ENCODE measurements at regions not wholly inside any gene's neighbourhood (a gene's known extent, or its start where the extent isn't known, plus 50 kb on each side); places are given as distances from the start of the nearest gene placed in this dataset.
A peak's percentile ranks its signal among the peaks of the same experiment; 100 is the strongest.

DNA sequence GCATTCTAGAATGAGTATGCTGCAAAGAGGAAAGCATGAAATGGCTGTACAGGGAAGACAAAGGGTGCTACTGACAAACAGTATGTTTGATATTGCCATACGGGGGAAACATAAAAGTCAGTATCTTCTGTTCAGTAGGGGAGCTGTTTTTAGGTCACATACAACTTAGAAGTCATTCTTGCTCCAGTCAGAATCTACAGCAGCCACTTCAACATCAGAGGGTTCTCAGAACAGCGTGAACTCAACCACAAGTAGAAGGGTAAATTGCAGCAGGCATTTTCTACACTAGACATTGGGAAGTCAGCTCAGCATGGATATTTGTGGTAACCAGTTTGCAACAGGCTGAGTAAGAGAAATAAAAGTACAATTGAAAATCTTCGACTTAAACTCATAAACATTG lies 1241.8 kb upstream of the GOT2 start:
- no peaks in the 10 kb centered on the region for H3K27me3 ChIP-seq (ENCODE audit: insufficient read depth)
- no peak overlapping the region for H3K27ac Mint-ChIP-seq
- no peak overlapping the region for H3K27ac ChIP-seq (ENCODE audit: low read depth)
- H3F3A ChIP-seq (replicated peaks; ENCODE audit: low read depth): no peaks in the 10 kb centered on the region
- peaks cover 10% of the 10 kb centered on the region for H3K9me3 Mint-ChIP-seq
- no peaks in the 10 kb centered on the region for H3K9me2 ChIP-seq (ENCODE audit: insufficient read depth)
- DNase-seq (ENCODE audit: low spot score) (no peak), ATAC-seq (no peak)
- no peaks in the 10 kb centered on the region for H3K4me1 ChIP-seq (ENCODE audit: insufficient read depth)
- no peaks in the 10 kb centered on the region for H3K27me3 Mint-ChIP-seq (ENCODE audit: insufficient read depth, low read depth, poor library complexity)
- H3K4me2 ChIP-seq: no peak overlapping the region
- H3K79me2 ChIP-seq (replicated peaks; ENCODE audit: insufficient read depth): no peaks in the 10 kb centered on the region
- no peak overlapping the region for H3K4me3 ChIP-seq
- H2AFZ ChIP-seq: 0 out of 2 replicates have a peak overlapping the region, but pooled peaks have one; percentile 32
- H3K36me3 Mint-ChIP-seq (ENCODE audit: low read depth): peaks cover 9% of the 10 kb centered on the region; the same call in 2 of the 3 replicates
- no peaks in the 10 kb centered on the region for H3K4me1 Mint-ChIP-seq
- no peaks in the 10 kb centered on the region for H3K36me3 ChIP-seq (ENCODE audit: insufficient read depth)
- TF ChIP-seq, protein P1, sequence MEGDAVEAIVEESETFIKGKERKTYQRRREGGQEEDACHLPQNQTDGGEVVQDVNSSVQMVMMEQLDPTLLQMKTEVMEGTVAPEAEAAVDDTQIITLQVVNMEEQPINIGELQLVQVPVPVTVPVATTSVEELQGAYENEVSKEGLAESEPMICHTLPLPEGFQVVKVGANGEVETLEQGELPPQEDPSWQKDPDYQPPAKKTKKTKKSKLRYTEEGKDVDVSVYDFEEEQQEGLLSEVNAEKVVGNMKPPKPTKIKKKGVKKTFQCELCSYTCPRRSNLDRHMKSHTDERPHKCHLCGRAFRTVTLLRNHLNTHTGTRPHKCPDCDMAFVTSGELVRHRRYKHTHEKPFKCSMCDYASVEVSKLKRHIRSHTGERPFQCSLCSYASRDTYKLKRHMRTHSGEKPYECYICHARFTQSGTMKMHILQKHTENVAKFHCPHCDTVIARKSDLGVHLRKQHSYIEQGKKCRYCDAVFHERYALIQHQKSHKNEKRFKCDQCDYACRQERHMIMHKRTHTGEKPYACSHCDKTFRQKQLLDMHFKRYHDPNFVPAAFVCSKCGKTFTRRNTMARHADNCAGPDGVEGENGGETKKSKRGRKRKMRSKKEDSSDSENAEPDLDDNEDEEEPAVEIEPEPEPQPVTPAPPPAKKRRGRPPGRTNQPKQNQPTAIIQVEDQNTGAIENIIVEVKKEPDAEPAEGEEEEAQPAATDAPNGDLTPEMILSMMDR (conservative IDR thresholded peaks at IDR 0.05; ENCODE audit: low read depth in 2 of 2): no peak
- TF ChIP-seq, protein P2, sequence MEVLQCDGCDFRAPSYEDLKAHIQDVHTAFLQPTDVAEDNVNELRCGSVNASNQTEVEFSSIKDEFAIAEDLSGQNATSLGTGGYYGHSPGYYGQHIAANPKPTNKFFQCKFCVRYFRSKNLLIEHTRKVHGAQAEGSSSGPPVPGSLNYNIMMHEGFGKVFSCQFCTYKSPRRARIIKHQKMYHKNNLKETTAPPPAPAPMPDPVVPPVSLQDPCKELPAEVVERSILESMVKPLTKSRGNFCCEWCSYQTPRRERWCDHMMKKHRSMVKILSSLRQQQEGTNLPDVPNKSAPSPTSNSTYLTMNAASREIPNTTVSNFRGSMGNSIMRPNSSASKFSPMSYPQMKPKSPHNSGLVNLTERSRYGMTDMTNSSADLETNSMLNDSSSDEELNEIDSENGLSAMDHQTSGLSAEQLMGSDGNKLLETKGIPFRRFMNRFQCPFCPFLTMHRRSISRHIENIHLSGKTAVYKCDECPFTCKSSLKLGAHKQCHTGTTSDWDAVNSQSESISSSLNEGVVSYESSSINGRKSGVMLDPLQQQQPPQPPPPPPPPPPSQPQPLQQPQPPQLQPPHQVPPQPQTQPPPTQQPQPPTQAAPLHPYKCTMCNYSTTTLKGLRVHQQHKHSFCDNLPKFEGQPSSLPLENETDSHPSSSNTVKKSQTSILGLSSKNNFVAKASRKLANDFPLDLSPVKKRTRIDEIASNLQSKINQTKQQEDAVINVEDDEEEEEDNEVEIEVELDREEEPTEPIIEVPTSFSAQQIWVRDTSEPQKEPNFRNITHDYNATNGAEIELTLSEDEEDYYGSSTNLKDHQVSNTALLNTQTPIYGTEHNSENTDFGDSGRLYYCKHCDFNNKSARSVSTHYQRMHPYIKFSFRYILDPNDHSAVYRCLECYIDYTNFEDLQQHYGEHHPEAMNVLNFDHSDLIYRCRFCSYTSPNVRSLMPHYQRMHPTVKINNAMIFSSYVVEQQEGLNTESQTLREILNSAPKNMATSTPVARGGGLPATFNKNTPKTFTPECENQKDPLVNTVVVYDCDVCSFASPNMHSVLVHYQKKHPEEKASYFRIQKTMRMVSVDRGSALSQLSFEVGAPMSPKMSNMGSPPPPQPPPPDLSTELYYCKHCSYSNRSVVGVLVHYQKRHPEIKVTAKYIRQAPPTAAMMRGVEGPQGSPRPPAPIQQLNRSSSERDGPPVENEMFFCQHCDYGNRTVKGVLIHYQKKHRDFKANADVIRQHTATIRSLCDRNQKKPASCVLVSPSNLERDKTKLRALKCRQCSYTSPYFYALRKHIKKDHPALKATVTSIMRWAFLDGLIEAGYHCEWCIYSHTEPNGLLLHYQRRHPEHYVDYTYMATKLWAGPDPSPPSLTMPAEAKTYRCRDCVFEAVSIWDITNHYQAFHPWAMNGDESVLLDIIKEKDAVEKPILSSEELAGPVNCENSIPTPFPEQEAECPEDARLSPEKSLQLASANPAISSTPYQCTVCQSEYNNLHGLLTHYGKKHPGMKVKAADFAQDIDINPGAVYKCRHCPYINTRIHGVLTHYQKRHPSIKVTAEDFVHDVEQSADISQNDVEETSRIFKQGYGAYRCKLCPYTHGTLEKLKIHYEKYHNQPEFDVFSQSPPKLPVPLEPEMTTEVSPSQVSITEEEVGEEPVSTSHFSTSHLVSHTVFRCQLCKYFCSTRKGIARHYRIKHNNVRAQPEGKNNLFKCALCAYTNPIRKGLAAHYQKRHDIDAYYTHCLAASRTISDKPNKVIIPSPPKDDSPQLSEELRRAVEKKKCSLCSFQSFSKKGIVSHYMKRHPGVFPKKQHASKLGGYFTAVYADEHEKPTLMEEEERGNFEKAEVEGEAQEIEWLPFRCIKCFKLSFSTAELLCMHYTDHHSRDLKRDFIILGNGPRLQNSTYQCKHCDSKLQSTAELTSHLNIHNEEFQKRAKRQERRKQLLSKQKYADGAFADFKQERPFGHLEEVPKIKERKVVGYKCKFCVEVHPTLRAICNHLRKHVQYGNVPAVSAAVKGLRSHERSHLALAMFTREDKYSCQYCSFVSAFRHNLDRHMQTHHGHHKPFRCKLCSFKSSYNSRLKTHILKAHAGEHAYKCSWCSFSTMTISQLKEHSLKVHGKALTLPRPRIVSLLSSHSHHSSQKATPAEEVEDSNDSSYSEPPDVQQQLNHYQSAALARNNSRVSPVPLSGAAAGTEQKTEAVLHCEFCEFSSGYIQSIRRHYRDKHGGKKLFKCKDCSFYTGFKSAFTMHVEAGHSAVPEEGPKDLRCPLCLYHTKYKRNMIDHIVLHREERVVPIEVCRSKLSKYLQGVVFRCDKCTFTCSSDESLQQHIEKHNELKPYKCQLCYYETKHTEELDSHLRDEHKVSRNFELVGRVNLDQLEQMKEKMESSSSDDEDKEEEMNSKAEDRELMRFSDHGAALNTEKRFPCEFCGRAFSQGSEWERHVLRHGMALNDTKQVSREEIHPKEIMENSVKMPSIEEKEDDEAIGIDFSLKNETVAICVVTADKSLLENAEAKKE (CRISPR knock-in tag; IDR thresholded peaks at IDR 0.05): no peak
- TF ChIP-seq ZNF114 (CRISPR knock-in tag; IDR thresholded peaks at IDR 0.05): no peak
- TF ChIP-seq ZNF331 (CRISPR knock-in tag; IDR thresholded peaks at IDR 0.05; ENCODE audit: low read depth): no peak
- TF ChIP-seq STAT1 (IDR thresholded peaks at IDR 0.05; ENCODE audit: unreplicated experiment): no peak
- no peak for TF ChIP-seq JUNB (IDR thresholded peaks at IDR 0.05; ENCODE audit: unreplicated experiment)
- no peaks in the 10 kb centered on the region for H4K20me1 ChIP-seq (replicated peaks; ENCODE audit: insufficient read depth)
- no peak overlapping the region for H3K4me3 Mint-ChIP-seq
